Lower leg skin (tissue), 4 donors: ENCODE measurements at regions not wholly inside any gene's neighbourhood (a gene's known extent, or its start where the extent isn't known, plus 50 kb on each side); places are given as distances from the start of the nearest gene placed in this dataset.

Experiments
- DNase-seq, 2 donors: peaks; one replicate each; pipeline ENCODE4 v3.0.0-alpha.2; 2019; ENCODE audit warnings: low spot score in 2 of 2
- H3K4me3 ChIP-seq: fragments of 200-600 bp; sonication (generic); 2 replicates; pipeline ENCODE4 v1.5.1; 2017; ENCODE audit warnings: mild to moderate bottlenecking, low read depth; ENCODE audit not compliant: poor library complexity, severe bottlenecking
- POLR2A ChIP-seq, 2 donors: fragments of 450-650 bp; IDR thresholded peaks; one replicate each; pipeline ENCODE4 v1.6.1; 2016 to 2017; ENCODE audit warnings: antibody characterized with exemption in 2 of 2, mild to moderate bottlenecking in 1 of 2, moderate library complexity in 1 of 2
- WGBS, 2 donors: methylation state at CpG; one replicate each; pipeline ENCODE4 v1.1.5; 2018; 5-methylcytosine and 5-hydroxymethylcytosine counted together
- intact Hi-C: fragments of 100-400 bp; cut with DNase I; formaldehyde crosslinking; loops from one replicate; pipeline ENCODE4 v1.15.0; 2023; ENCODE audit warnings: low total_unique reads
- TF ChIP-seq, protein P1 (sequence below), 3 donors: fragments of 450-650 bp; IDR thresholded peaks; one replicate each; pipeline ENCODE4 v1.5.1; 2016; ENCODE audit warnings: antibody characterized with exemption in 3 of 3, mild to moderate bottlenecking in 3 of 3, moderate library complexity in 2 of 3

GRCh38 chr2:153420394-153420793, 58.2 kb downstream of the RPRM start:
- TF ChIP-seq POLR2A (IDR thresholded peaks at IDR 0.05): no peak
- TF ChIP-seq, protein P1, sequence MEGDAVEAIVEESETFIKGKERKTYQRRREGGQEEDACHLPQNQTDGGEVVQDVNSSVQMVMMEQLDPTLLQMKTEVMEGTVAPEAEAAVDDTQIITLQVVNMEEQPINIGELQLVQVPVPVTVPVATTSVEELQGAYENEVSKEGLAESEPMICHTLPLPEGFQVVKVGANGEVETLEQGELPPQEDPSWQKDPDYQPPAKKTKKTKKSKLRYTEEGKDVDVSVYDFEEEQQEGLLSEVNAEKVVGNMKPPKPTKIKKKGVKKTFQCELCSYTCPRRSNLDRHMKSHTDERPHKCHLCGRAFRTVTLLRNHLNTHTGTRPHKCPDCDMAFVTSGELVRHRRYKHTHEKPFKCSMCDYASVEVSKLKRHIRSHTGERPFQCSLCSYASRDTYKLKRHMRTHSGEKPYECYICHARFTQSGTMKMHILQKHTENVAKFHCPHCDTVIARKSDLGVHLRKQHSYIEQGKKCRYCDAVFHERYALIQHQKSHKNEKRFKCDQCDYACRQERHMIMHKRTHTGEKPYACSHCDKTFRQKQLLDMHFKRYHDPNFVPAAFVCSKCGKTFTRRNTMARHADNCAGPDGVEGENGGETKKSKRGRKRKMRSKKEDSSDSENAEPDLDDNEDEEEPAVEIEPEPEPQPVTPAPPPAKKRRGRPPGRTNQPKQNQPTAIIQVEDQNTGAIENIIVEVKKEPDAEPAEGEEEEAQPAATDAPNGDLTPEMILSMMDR (IDR thresholded peaks at IDR 0.05): no peak
- DNase-seq: no peak
- intact Hi-C loops: no loop called here
- 69 to 74% methylated on average over 1 of the region's 1 CpG for WGBS, 2 donors
- no peak overlapping the region for H3K4me3 ChIP-seq

- WGBS, 2 donors: 83 to 86% methylated on average over 1 of the region's 1 CpG
- TF ChIP-seq POLR2A (IDR thresholded peaks at IDR 0.05): no peak
- TF ChIP-seq, protein P1 (IDR thresholded peaks at IDR 0.05): no peak
- intact Hi-C loops: no loop called here
- no peak overlapping the region for H3K4me3 ChIP-seq
- no peak for DNase-seq
These were observed 61.5 kb downstream of the RPRM start for GRCh38 chr2:153417077-153417476.

- intact Hi-C loops: no loop called here
- TF ChIP-seq, protein P1 (IDR thresholded peaks at IDR 0.05): no peak
- no peak for TF ChIP-seq POLR2A (IDR thresholded peaks at IDR 0.05)
- no peak overlapping the region for H3K4me3 ChIP-seq
- 33 to 45% methylated on average over 1 of the region's 1 CpG for WGBS, 2 donors
- no peak for DNase-seq
These were observed 62.5 kb downstream of the RPRM start for GRCh38 chr2:153416071-153416470.

DNA sequence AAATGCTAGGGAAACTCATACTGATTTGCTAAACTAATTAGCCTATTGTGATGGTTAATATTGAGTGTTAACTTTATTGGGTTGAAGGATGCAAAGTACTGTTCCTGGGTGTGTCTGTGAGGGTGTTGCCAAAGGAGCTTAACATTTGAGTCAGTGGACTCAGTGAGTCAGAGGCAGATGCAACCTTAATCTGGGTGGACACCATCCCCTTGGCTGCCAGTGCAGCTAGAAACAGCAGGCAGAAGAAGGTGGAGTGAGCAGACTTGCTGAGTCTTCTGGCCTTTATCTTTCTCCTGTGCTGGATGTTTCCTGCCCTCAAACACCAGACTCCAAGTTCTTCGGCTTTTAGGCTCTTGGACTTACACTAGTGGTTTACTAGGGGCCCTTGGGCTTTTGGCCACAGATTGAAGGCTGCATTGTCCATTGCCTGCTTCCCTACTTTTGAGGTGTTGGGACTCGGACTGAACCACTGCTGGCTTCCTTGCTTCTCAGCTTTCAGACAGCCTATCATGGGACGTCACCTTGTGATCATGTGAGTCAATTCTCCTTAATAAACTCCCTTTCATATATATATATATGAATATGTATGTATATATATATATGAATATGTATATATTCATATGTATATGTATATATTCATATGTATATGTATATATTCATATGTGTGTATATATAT, 69.7 kb downstream of the RPRM start:
- TF ChIP-seq, protein P1 (IDR thresholded peaks at IDR 0.05): no peak
- peak in 1 of 2 donors; percentile 22 for DNase-seq
- 38 to 75% methylated on average over 3 of the region's 3 CpGs for WGBS, 2 donors
- intact Hi-C loops: no loop called here
- no peak overlapping the region for H3K4me3 ChIP-seq

GRCh38 chr2:153405196-153405595, 73.4 kb downstream of the RPRM start:
- WGBS, 2 donors: 45 to 55% methylated on average over 1 of the region's 1 CpG
- TF ChIP-seq, protein P1 (IDR thresholded peaks at IDR 0.05): no peak
- TF ChIP-seq POLR2A (IDR thresholded peaks at IDR 0.05): no peak
- no peak overlapping the region for H3K4me3 ChIP-seq
- peak in 1 of 2 donors; percentile 54 for DNase-seq
- intact Hi-C loops: no loop called here

GRCh38 chr2:153404792-153405191, 73.8 kb downstream of the RPRM start:
- 50 to 52% methylated on average over 1 of the region's 1 CpG for WGBS, 2 donors
- no peak for TF ChIP-seq POLR2A (IDR thresholded peaks at IDR 0.05)
- TF ChIP-seq, protein P1 (IDR thresholded peaks at IDR 0.05): no peak
- no peak overlapping the region for H3K4me3 ChIP-seq
- no peak for DNase-seq
- intact Hi-C loops: no loop called here
